A549 (cell line): ENCODE measurements at regions not wholly inside any gene's neighbourhood (a gene's known extent, or its start where the extent isn't known, plus 50 kb on each side); places are given as distances from the start of the nearest gene placed in this dataset.

Experiments used
- CTCF ChIP-seq: fragments of >200 bp; sonication (Bioruptor Twin); formaldehyde crosslinking; IDR thresholded peaks from 3 replicates; pipeline ENCODE4 v1.5.1; 2016
- ZFP36 ChIP-seq: fragments of 450-650 bp; IDR thresholded peaks from 2 replicates; pipeline ENCODE4 v1.6.1; 2014; ENCODE audit warnings: borderline replicate concordance; ENCODE audit not compliant: partially characterized antibody

GRCh38 chr7:106590209-106590816 lies 70.6 kb downstream of the CCDC71L start:
- TF ChIP-seq ZFP36 (no peak), CTCF (no peak)
